MM.1S (cell line): ENCODE measurements at regions not wholly inside any gene's neighbourhood (a gene's known extent, or its start where the extent isn't known, plus 50 kb on each side); places are given as distances from the start of the nearest gene placed in this dataset.

Source experiments
- DNase-seq: peaks from one replicate; pipeline ENCODE4 v3.0.0-alpha.2; 2015
- H2AFZ ChIP-seq: fragments of 300-600 bp; sonication (generic); 2 replicates; pipeline ENCODE4 v1.6.0; 2016; ENCODE audit warnings: antibody characterized with exemption, low read length
- H3F3A ChIP-seq: fragments of 300-600 bp; sonication (generic); 2 replicates; pipeline ENCODE4 v1.6.1; 2016; ENCODE audit warnings: mild to moderate bottlenecking, antibody characterized with exemption, low read length, moderate library complexity, mixed read lengths; ENCODE audit not compliant: insufficient read depth
- H3K27ac ChIP-seq: fragments of 300-600 bp; sonication (generic); 2 replicates; pipeline ENCODE4 v1.5.1; 2016; ENCODE audit warnings: mild to moderate bottlenecking, low read length
- H3K27me3 ChIP-seq: fragments of 300-600 bp; sonication (generic); replicated peaks from 2 replicates; pipeline ENCODE4 v1.6.0; 2016; ENCODE audit warnings: low read length; ENCODE audit not compliant: insufficient read depth
- H3K36me3 ChIP-seq: fragments of 300-600 bp; sonication (generic); replicated peaks from 2 replicates; pipeline ENCODE4 v1.6.1; 2016; ENCODE audit warnings: mild to moderate bottlenecking, low read length, mixed read lengths; ENCODE audit not compliant: insufficient read depth
- H3K4me1 ChIP-seq: fragments of 300-600 bp; sonication (generic); 2 replicates; pipeline ENCODE4 v1.6.1; 2016; ENCODE audit warnings: low read length, mixed read lengths
- H3K4me2 ChIP-seq: fragments of 300-600 bp; sonication (generic); 2 replicates; pipeline ENCODE4 v1.6.0; 2016; ENCODE audit warnings: low read depth, low read length
- H3K4me3 ChIP-seq: fragments of 300-600 bp; sonication (generic); 2 replicates; pipeline ENCODE4 v1.5.1; 2016; ENCODE audit warnings: low read length, mixed read lengths
- H3K79me2 ChIP-seq: fragments of 300-600 bp; sonication (generic); 2 replicates; pipeline ENCODE4 v1.6.1; 2016; ENCODE audit warnings: mixed run types, low read length, mixed read lengths
- H3K9ac ChIP-seq: fragments of 300-600 bp; sonication (generic); 2 replicates; pipeline ENCODE4 v1.6.1; 2016; ENCODE audit warnings: low read length, mixed read lengths
- H3K9me2 ChIP-seq: fragments of 300-600 bp; sonication (generic); replicated peaks from 2 replicates; pipeline ENCODE4 v1.6.1; 2016; ENCODE audit warnings: mild to moderate bottlenecking, low read length, mixed read lengths; ENCODE audit not compliant: insufficient read depth
- H3K9me3 ChIP-seq: fragments of 300-600 bp; sonication (generic); replicated peaks from 2 replicates; pipeline ENCODE4 v1.6.1; 2016; ENCODE audit warnings: mild to moderate bottlenecking, low read length, mixed read lengths; ENCODE audit not compliant: insufficient read depth
- H4K20me1 ChIP-seq: fragments of 300-600 bp; sonication (generic); 2 replicates; pipeline ENCODE4 v1.6.1; 2016; ENCODE audit warnings: mild to moderate bottlenecking, low read length, moderate library complexity, mixed read lengths; ENCODE audit not compliant: insufficient read depth
- CTCF ChIP-seq: fragments of 300-600 bp; sonication (generic); IDR thresholded peaks from 2 replicates; pipeline ENCODE4 v1.5.1; 2016; ENCODE audit warnings: antibody characterized with exemption, low read length, mixed read lengths
- EZH2 ChIP-seq: fragments of 300-600 bp; sonication (generic); optimal IDR thresholded peaks from 2 replicates; pipeline ENCODE3; 2017; ENCODE audit warnings: low read depth, mild to moderate bottlenecking, antibody characterized with exemption, low read length, mixed read lengths
- EZH2phosphoT487 ChIP-seq: fragments of 300-600 bp; sonication (generic); IDR thresholded peaks from 2 replicates; pipeline ENCODE4 v1.6.1; 2018; ENCODE audit warnings: antibody characterized with exemption, low read length

GRCh38 chr10:3530783-3531645 lies 254.0 kb downstream of the KLF6 start:
- Histone ChIP-seq H3K27ac (no peak overlapping the region), H3K9me2 (no peaks in the 10 kb centered on the region), H3K27me3 (no peaks in the 10 kb centered on the region), H3F3A (no peaks in the 10 kb centered on the region), H3K4me2 (no peak overlapping the region), H3K9me3 (no peaks in the 10 kb centered on the region), H2AFZ (no peak overlapping the region), H3K9ac (no peak overlapping the region), H4K20me1 (no peaks in the 10 kb centered on the region), H3K4me1 (no peaks in the 10 kb centered on the region), H3K36me3 (no peaks in the 10 kb centered on the region), H3K79me2 (no peaks in the 10 kb centered on the region), H3K4me3 (no peak overlapping the region)
- DNase-seq, result no peak
- TF ChIP-seq EZH2 (no peak), EZH2phosphoT487 (no peak), CTCF (no peak)

DNA sequence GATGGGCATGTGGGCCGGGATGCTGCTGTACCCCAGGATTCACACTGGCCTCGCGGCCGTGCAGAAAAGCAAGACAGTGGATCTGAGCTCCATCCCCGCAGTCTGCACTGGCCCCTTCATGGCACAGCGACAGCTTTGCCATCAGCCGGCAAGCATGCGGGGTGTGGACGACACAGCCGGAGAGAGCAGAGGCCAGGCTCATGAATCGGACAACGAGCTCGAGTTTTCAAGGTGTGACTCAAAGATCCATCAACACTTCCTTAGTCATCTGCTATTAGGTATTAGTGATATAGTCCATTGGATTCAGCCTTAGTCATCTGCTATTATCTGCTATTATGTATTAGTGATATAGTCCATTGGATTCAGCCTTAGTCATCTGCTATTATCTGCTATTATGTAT lies 254.7 kb downstream of the KLF6 start:
- Histone ChIP-seq H3K4me3 (no peak overlapping the region), H3K36me3 (no peaks in the 10 kb centered on the region), H3K4me2 (no peak overlapping the region), H3K79me2 (no peaks in the 10 kb centered on the region), H3K27me3 (no peaks in the 10 kb centered on the region), H3F3A (no peaks in the 10 kb centered on the region), H2AFZ (no peak overlapping the region), H3K4me1 (no peaks in the 10 kb centered on the region), H3K9me2 (no peaks in the 10 kb centered on the region), H3K9ac (no peak overlapping the region), H4K20me1 (no peaks in the 10 kb centered on the region), H3K9me3 (no peaks in the 10 kb centered on the region), H3K27ac (no peak overlapping the region)
- TF ChIP-seq EZH2 (no peak), EZH2phosphoT487 (no peak), CTCF (no peak)
- DNase-seq, result no peak

DNA sequence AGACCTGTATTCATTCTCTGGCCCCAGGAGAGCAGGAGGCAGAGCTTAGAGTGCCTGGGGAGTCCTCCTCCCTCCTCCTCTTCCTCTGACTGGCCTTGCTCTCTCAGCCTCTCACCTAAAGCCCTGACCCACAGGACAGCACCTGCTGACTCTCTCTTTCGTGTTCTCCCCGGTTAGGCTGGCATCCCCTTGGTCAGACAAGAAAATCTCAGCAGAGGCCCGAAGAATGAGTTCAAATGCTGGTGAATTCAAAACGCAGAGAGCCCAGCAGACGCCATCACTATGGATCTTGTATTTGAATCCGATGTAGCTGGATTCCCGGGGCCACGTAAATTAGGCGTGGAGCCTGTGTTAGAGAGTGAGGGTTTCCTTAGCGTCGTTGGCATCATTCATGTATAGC lies 255.3 kb downstream of the KLF6 start:
- Histone ChIP-seq H3K36me3 (no peaks in the 10 kb centered on the region), H3K9me2 (no peaks in the 10 kb centered on the region), H3F3A (no peaks in the 10 kb centered on the region), H3K4me3 (no peak overlapping the region), H4K20me1 (no peaks in the 10 kb centered on the region), H3K4me1 (no peaks in the 10 kb centered on the region), H3K4me2 (no peak overlapping the region), H3K9ac (no peak overlapping the region), H3K27ac (no peak overlapping the region), H2AFZ (no peak overlapping the region), H3K9me3 (no peaks in the 10 kb centered on the region), H3K27me3 (no peaks in the 10 kb centered on the region), H3K79me2 (no peaks in the 10 kb centered on the region)
- TF ChIP-seq EZH2, result no peak
- TF ChIP-seq CTCF, result no peak
- TF ChIP-seq EZH2phosphoT487, result no peak
- no peak for DNase-seq
